ENCODE measurements at regions not wholly inside any gene's neighbourhood (a gene's known extent, or its start where the extent isn't known, plus 50 kb on each side); places are given as distances from the start of the nearest gene placed in this dataset.

- DNase-seq (ENCODE audit: low spot score), result no peak
- Mint-ChIP-seq H3K36me3 (ENCODE audit: low read depth) (no peaks in the 10 kb centered on the region), H3K9me3 (ENCODE audit: low read depth) (no peaks in the 10 kb centered on the region), H3K4me1 (ENCODE audit: low read depth) (peaks cover 7% of the 10 kb centered on the region), H3K4me3 (ENCODE audit: unreplicated experiment) (no peak overlapping the region), H3K27ac (ENCODE audit: unreplicated experiment) (no peak overlapping the region), H3K27me3 (ENCODE audit: low read depth) (no peaks in the 10 kb centered on the region)
- no peak for TF ChIP-seq CTCF (IDR thresholded peaks at IDR 0.05)
Observed at GRCh38 chr7:41297166-41297565, 405.7 kb downstream of the INHBA start.

- H3K27ac Mint-ChIP-seq (ENCODE audit: unreplicated experiment), result no peak overlapping the region
- H3K4me1 Mint-ChIP-seq (ENCODE audit: low read depth), result peaks cover 7% of the 10 kb centered on the region
- TF ChIP-seq CTCF (IDR thresholded peaks at IDR 0.05), result no peak
- H3K27me3 Mint-ChIP-seq (ENCODE audit: low read depth), result no peaks in the 10 kb centered on the region
- DNase-seq (ENCODE audit: low spot score), result no peak
- H3K36me3 Mint-ChIP-seq (ENCODE audit: low read depth), result no peaks in the 10 kb centered on the region
- no peak overlapping the region for H3K4me3 Mint-ChIP-seq (ENCODE audit: unreplicated experiment)
- no peaks in the 10 kb centered on the region for H3K9me3 Mint-ChIP-seq (ENCODE audit: low read depth)
Observed at GRCh38 chr7:41295455-41295815, 407.5 kb downstream of the INHBA start.

- Mint-ChIP-seq H3K4me3 (ENCODE audit: unreplicated experiment) (no peak overlapping the region), H3K36me3 (ENCODE audit: low read depth) (no peaks in the 10 kb centered on the region), H3K27ac (ENCODE audit: unreplicated experiment) (no peak overlapping the region), H3K4me1 (ENCODE audit: low read depth) (peaks cover 7% of the 10 kb centered on the region), H3K27me3 (ENCODE audit: low read depth) (no peaks in the 10 kb centered on the region), H3K9me3 (ENCODE audit: low read depth) (no peaks in the 10 kb centered on the region)
- no peak for DNase-seq (ENCODE audit: low spot score)
- TF ChIP-seq CTCF (IDR thresholded peaks at IDR 0.05), result no peak
Observed at GRCh38 chr7:41294556-41295454, 408.1 kb downstream of the INHBA start.

- peaks cover 1% of the 10 kb centered on the region for H3K36me3 Mint-ChIP-seq (ENCODE audit: low read depth)
- peaks cover 5% of the 10 kb centered on the region for H3K9me3 Mint-ChIP-seq (ENCODE audit: low read depth)
- H3K27me3 Mint-ChIP-seq (ENCODE audit: low read depth), result no peaks in the 10 kb centered on the region
- H3K4me1 Mint-ChIP-seq (ENCODE audit: low read depth), result peaks cover 7% of the 10 kb centered on the region
- DNase-seq (ENCODE audit: low spot score), result no peak
- no peak overlapping the region for H3K4me3 Mint-ChIP-seq (ENCODE audit: unreplicated experiment)
- no peak overlapping the region for H3K27ac Mint-ChIP-seq (ENCODE audit: unreplicated experiment)
- no peak for TF ChIP-seq CTCF (IDR thresholded peaks at IDR 0.05)
Observed at GRCh38 chr7:41292487-41292886, 410.4 kb downstream of the INHBA start.

GRCh38 chr7:41287559-41288335 lies 415.1 kb downstream of the INHBA start:
- DNase-seq (ENCODE audit: low spot score), result no peak
- Mint-ChIP-seq H3K36me3 (ENCODE audit: low read depth) (peaks cover 1% of the 10 kb centered on the region), H3K4me3 (ENCODE audit: unreplicated experiment) (no peak overlapping the region), H3K9me3 (ENCODE audit: low read depth) (peaks cover 10% of the 10 kb centered on the region), H3K4me1 (ENCODE audit: low read depth) (peaks cover 4% of the 10 kb centered on the region), H3K27me3 (ENCODE audit: low read depth) (no peaks in the 10 kb centered on the region), H3K27ac (ENCODE audit: unreplicated experiment) (no peak overlapping the region)
- TF ChIP-seq CTCF (IDR thresholded peaks at IDR 0.05), result no peak
